ENCODE measurements at regions not wholly inside any gene's neighbourhood (a gene's known extent, or its start where the extent isn't known, plus 50 kb on each side); places are given as distances from the start of the nearest gene placed in this dataset.

DNA sequence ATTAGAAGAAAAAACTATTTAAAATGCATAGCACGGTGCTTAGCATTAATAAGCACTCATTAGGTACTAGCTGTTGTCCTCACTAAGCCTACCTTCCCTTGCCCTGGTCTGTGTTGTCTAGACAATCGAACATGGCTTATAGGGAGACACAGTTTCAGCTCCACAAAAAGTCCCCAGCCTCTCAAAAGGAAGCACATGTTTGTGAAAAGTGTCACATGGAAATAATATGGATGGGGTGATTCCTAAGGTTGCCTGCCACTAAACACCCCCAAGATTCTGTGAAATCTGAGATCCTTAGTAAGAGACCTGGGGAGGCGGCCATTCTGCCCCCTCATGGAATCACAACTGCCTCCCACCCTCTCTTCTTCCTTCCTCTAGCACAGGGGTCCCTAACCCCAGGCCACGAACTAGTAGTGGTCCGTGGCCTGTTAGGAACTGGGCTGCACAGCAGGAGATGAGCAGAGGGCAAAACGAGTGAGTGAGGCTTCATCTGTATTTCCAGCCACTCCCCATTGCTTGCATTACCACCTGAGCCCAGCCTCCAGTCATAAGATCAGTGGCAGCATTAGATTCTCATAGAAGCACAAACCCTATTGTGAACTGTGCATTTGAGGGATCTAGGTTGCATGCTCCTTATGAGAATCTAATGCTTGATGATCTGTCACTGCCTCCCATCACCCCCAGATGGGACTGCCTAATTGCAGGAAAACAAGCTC, 59.6 kb upstream of the NDUFV2 start:
- Histone ChIP-seq H3K4me1 (ENCODE audit: control insufficient read depth, extremely low read depth, insufficient read depth, low read length) (peaks cover 10% of the 10 kb centered on the region), H3K27me3 (ENCODE audit: control insufficient read depth in 2 of 2, insufficient read depth in 2 of 2, low read length in 2 of 2) (no peaks in the 10 kb centered on the region), H3K36me3 (ENCODE audit: control insufficient read depth in 2 of 2, extremely low read depth in 1 of 2, insufficient read depth in 2 of 2, low read length in 2 of 2) (no peaks in the 10 kb centered on the region), H3K27ac (ENCODE audit: insufficient read depth, low read depth, low read length) (no peak overlapping the region), H3K79me2 (ENCODE audit: control insufficient read depth, insufficient read depth, low read length) (no peaks in the 10 kb centered on the region), H3K9ac (replicated peaks; ENCODE audit: extremely low read depth, insufficient read depth, low read length) (no peak overlapping the region), H2AFZ (ENCODE audit: low read depth, low read length) (no peak overlapping the region), H3K9me1 (replicated peaks; ENCODE audit: control insufficient read depth, extremely low read depth, insufficient read depth, low read length) (no peaks in the 10 kb centered on the region), H4K20me1 (replicated peaks; ENCODE audit: control insufficient read depth, extremely low read depth, insufficient read depth, low read length) (no peaks in the 10 kb centered on the region), H3K4me2 (ENCODE audit: insufficient read depth, low read length) (no peak overlapping the region), H3K9me3 (replicated peaks; ENCODE audit: control insufficient read depth, insufficient read depth, low read length) (no peaks in the 10 kb centered on the region), H3K4me3 (replicated peaks in 1 of 3; ENCODE audit: insufficient read depth in 1 of 3, low read depth in 1 of 3, low read length in 3 of 3) (no peak overlapping the region)
- BruUV-seq (replicated peaks), result no TSS peak
- no peak for DNase-seq (ENCODE audit: low read depth, low spot score)
- POLR2A ChIA-PET, result no interaction called here
- no peak for FAIRE-seq
- dilution Hi-C loops (cut with MboI; ENCODE audit: extremely low pct_ligation_motif_present, low sequenced_read_pairs), result no loop called here
- intact Hi-C loops (cut with micrococcal nuclease), result no loop called here
- CTCF ChIA-PET, result no interaction called here
- TF ChIP-seq MYC (IDR thresholded peaks at IDR 0.05; ENCODE audit: low read depth, low read length), result no peak
- no peak for TF ChIP-seq EZH2 (IDR thresholded peaks at IDR 0.05; ENCODE audit: borderline replicate concordance, low read depth, low read length, severe bottlenecking)
- TF ChIP-seq, protein P1, sequence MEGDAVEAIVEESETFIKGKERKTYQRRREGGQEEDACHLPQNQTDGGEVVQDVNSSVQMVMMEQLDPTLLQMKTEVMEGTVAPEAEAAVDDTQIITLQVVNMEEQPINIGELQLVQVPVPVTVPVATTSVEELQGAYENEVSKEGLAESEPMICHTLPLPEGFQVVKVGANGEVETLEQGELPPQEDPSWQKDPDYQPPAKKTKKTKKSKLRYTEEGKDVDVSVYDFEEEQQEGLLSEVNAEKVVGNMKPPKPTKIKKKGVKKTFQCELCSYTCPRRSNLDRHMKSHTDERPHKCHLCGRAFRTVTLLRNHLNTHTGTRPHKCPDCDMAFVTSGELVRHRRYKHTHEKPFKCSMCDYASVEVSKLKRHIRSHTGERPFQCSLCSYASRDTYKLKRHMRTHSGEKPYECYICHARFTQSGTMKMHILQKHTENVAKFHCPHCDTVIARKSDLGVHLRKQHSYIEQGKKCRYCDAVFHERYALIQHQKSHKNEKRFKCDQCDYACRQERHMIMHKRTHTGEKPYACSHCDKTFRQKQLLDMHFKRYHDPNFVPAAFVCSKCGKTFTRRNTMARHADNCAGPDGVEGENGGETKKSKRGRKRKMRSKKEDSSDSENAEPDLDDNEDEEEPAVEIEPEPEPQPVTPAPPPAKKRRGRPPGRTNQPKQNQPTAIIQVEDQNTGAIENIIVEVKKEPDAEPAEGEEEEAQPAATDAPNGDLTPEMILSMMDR (IDR thresholded peaks at IDR 0.05; ENCODE audit: extremely low read depth in 1 of 2, insufficient read depth in 1 of 2, low read depth in 1 of 2, low read length in 2 of 2), result no peak
- TF ChIP-seq POLR2AphosphoS5 (IDR thresholded peaks at IDR 0.05; ENCODE audit: insufficient read depth, low read depth, low read length), result no peak
- no peak for TF ChIP-seq JUN (IDR thresholded peaks at IDR 0.05; ENCODE audit: borderline replicate concordance, insufficient read depth, insufficient read length, low read depth)
- no peak for TF ChIP-seq FOS (IDR thresholded peaks at IDR 0.05; ENCODE audit: borderline replicate concordance, insufficient read depth, low read length)
- TF ChIP-seq POLR2A (IDR thresholded peaks at IDR 0.05; ENCODE audit: low read depth, low read length), result no peak
- TF ChIP-seq GATA2 (IDR thresholded peaks at IDR 0.05; ENCODE audit: insufficient read depth, insufficient read length, low read depth, low read length), result no peak
- TF ChIP-seq, protein P2, sequence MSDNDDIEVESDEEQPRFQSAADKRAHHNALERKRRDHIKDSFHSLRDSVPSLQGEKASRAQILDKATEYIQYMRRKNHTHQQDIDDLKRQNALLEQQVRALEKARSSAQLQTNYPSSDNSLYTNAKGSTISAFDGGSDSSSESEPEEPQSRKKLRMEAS (IDR thresholded peaks at IDR 0.05; ENCODE audit: insufficient read depth, insufficient read length), result no peak
